AG09309 (cell line): ENCODE measurements at regions not wholly inside any gene's neighbourhood (a gene's known extent, or its start where the extent isn't known, plus 50 kb on each side); places are given as distances from the start of the nearest gene placed in this dataset.

Experiments
- DNase-seq: peaks from one replicate; pipeline ENCODE4 v3.0.0-alpha.2; 2010; ENCODE audit warnings: low read depth
- H3K4me3 ChIP-seq: 2 replicates; pipeline ENCODE4 v1.5.1; 2011; ENCODE audit warnings: mild to moderate bottlenecking, low read depth, low read length, moderate library complexity; ENCODE audit not compliant: control insufficient read depth
- TF ChIP-seq, protein P1 (sequence below): IDR thresholded peaks from 2 replicates; pipeline ENCODE4 v1.5.1; 2011; ENCODE audit warnings: mild to moderate bottlenecking, low read depth, low read length, inconsistent platforms; ENCODE audit not compliant: insufficient read depth, control insufficient read depth; ENCODE audit errors: missing control alignments

DNA sequence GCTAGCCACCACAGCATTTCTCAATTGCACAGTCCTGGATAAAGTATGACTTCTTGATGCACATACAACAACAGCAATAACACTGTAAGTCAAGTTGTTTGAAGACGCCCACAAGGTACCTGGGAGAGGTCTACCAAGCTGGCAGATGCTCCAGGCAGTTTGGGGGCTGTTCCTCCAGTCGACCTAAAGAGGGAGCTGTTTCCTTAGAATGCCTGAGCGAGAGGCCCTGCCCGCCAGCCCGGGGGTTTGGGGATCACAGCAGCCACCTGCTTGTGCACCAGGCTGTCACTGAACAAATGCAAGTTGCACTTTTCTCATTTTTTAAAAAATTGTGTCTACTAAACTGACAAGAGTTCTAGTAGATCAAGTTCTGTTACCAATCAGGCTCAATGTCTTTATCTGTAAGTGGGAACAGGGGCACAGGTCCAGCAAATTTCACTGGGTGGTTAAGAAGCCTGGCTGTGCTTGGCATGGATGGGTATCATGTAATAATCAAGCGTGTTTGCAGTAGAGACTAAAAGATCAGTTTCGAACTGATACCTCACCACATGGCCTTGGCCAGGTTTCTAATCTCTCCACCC, 193.8 kb upstream of the ADO start:
- TF ChIP-seq, protein P1, sequence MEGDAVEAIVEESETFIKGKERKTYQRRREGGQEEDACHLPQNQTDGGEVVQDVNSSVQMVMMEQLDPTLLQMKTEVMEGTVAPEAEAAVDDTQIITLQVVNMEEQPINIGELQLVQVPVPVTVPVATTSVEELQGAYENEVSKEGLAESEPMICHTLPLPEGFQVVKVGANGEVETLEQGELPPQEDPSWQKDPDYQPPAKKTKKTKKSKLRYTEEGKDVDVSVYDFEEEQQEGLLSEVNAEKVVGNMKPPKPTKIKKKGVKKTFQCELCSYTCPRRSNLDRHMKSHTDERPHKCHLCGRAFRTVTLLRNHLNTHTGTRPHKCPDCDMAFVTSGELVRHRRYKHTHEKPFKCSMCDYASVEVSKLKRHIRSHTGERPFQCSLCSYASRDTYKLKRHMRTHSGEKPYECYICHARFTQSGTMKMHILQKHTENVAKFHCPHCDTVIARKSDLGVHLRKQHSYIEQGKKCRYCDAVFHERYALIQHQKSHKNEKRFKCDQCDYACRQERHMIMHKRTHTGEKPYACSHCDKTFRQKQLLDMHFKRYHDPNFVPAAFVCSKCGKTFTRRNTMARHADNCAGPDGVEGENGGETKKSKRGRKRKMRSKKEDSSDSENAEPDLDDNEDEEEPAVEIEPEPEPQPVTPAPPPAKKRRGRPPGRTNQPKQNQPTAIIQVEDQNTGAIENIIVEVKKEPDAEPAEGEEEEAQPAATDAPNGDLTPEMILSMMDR, result peak; percentile 90
- no peak for DNase-seq
- H3K4me3 ChIP-seq, result no peak overlapping the region

DNA sequence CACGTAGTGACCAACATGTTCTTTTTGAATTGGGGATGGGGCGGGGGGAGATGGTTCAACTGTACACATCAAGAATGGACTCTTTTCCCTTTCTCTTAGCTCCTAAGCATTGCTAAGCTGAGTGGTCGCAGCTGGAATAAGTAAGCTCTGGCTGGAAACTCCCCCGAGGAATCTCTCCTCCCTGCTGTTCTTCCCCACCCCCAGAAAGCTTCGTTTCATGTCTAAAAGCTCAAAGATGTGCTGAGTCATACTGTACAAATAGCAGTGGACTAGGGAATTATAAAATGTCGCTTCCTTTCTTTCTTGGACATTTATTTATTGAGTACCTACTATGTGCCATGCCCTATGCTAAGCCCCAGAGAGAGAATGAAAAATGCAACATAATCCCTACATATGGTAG, 191.1 kb upstream of the ADO start:
- TF ChIP-seq, protein P1, result no peak
- no peak for DNase-seq
- no peak overlapping the region for H3K4me3 ChIP-seq

DNA sequence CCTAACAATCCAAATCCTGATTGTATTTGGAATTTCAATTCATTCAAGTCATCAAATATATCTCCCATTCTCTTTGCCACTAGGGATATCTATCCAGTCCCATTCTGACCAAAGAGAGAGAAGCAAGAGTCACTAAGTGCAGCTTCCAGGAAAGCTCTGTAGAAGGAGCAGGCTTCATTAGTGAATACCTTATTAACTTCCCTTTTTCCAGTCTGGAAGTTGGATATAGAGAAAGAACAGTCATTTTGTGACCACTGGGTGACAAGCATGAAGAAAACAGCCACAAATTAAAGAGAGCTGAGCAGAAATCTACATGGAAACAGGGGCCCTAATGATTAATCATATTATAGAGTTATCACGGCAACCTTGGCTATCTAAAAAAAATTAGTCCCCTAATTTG, 190.7 kb upstream of the ADO start:
- no peak overlapping the region for H3K4me3 ChIP-seq
- no peak for DNase-seq
- TF ChIP-seq, protein P1, result no peak

DNA sequence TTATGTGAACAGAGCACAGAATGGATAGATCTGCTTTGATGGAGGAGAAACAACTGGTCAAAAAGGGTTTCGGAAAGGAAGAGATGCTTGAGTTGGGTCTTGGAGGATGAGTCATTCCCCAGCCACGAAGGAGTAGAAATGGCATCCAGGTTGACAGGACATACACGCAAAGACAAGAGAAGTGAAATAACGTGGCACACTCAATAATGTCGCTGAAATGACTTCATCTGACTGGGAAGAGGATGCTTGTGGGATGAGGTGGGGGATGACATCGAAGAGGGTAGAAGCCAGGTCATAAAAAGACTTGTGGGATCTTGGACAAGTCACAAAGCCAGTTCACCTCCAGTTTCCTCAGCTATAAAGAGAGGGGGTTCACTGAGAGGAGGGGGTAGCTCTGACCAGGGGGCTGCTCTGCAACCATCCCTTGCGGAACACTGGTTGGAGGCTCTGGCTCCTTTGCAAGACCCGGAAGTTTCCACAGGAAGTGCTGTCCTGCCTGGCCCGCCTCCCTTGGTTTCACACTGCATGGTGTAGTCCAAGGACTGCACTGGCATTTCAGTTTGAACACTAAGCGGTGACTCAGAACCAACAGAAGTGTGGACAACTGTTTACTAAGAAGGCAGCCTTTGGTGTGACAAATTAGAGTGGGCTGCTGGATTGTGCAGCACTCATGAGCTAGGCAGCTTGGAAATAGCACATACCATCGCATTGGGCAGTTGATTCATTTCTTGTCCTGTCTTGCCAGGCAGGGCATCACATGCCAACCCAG, 189.9 kb upstream of the ADO start:
- no peak for DNase-seq
- no peak overlapping the region for H3K4me3 ChIP-seq
- TF ChIP-seq, protein P1, result no peak

DNA sequence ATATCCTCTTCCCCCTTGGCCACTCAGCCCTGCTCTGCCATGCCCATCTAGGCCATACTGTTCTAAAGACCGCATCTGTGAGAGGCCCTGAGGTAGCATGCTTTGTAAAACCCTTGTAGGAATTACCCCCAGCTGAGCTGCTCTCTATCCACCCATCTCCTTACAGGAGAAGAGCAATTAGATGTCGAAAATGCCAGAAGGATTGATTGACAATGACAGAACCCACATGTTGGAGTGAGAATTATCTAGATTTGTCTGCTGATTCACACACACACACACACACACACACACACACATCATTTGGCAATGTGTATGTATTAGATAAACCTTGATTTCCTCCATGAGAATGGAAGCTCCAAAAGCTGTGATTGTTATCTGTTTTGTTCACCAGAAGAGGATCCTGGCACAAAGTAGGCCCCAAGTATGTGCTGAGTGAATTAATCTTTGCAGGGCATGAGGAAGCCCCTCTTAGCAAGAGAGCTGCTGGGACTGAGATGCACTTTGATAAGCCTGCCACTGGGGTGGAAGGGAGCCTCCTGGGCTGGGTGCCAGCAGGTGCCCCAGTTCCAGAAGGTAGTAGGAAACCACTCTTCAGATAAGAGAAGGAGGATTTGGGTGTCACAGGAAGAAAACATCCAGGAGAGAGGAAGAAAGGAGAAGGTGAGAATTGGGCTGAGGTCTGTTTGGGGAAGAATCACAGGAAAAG, 187.5 kb upstream of the ADO start:
- TF ChIP-seq, protein P1, result peak; percentile 1
- no peak for DNase-seq
- H3K4me3 ChIP-seq, result no peak overlapping the region

DNA sequence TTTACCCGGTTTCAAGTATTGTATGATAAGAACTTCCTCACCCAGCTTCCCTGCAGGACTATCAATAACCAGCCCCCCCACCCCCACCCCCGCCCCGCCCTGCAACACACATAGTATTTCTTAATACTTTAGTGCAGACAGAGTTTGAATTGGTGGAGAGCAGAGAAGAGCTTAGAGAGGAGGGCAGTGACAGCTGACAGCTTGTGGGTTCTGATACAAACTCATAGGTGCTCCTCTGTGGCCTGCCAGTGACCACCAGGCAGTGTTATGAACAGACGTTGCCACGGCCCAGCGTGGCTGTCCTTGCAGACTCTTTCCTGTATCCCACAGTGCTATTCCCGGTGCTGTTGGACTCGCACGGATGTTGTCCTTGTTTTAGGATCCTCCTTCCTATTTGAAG, 186.9 kb upstream of the ADO start:
- no peak for DNase-seq
- TF ChIP-seq, protein P1, result no peak
- no peak overlapping the region for H3K4me3 ChIP-seq
